ENCODE measurements at regions not wholly inside any gene's neighbourhood (a gene's known extent, or its start where the extent isn't known, plus 50 kb on each side); places are given as distances from the start of the nearest gene placed in this dataset.

DNA sequence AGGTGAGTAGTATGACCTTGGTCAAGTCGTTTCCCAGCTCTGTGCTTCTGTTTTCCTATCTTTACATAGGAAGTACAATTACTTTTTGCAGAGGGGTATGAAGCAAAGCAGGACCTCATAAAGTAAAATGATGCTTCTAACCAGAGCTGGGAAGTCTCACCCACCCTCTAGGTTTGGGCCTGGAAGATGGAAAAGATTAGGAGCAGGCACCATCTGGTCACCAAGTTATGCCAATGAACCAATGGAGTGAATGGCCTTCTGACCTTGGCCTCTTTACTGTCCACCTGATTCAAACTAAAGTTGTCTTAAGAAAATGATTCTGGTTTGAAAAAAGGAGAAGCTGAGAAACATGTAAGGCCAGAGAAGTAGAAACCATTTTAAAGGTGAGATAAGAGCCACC, 68.9 kb upstream of the CTNNBL1 start:
- TF ChIP-seq EZH2 (IDR thresholded peaks at IDR 0.05; ENCODE audit: borderline replicate concordance, low read depth, low read length, severe bottlenecking) (no peak), CTCF (IDR thresholded peaks at IDR 0.05; ENCODE audit: extremely low read depth in 1 of 2, insufficient read depth in 1 of 2, low read depth in 1 of 2, low read length in 2 of 2) (no peak), POLR2A (IDR thresholded peaks at IDR 0.05; ENCODE audit: low read depth, low read length) (no peak), MYC (IDR thresholded peaks at IDR 0.05; ENCODE audit: low read depth, low read length) (no peak), JUN (IDR thresholded peaks at IDR 0.05; ENCODE audit: borderline replicate concordance, insufficient read depth, insufficient read length, low read depth) (no peak), POLR2AphosphoS5 (IDR thresholded peaks at IDR 0.05; ENCODE audit: insufficient read depth, low read depth, low read length) (no peak)
- TF ChIP-seq, protein P1, sequence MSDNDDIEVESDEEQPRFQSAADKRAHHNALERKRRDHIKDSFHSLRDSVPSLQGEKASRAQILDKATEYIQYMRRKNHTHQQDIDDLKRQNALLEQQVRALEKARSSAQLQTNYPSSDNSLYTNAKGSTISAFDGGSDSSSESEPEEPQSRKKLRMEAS (IDR thresholded peaks at IDR 0.05; ENCODE audit: insufficient read depth, insufficient read length) = no peak
